BJ (cell line): ENCODE measurements at regions not wholly inside any gene's neighbourhood (a gene's known extent, or its start where the extent isn't known, plus 50 kb on each side); places are given as distances from the start of the nearest gene placed in this dataset.

Source experiments
- CTCF ChIA-PET: fragments of 350-600 bp; formaldehyde crosslinking; extraction: SDS; loops from one replicate; lab custom pipeline; 2021; ENCODE audit warnings: antibody characterized with exemption, inconsistent platforms; lab: Yijun Ruan, JAX
- POLR2A ChIA-PET: fragments of 300-600 bp; sonication (Branson Sonifier 250); formaldehyde crosslinking; extraction: SDS; loops from one replicate; lab custom pipeline; 2021; ENCODE audit warnings: antibody characterized with exemption; lab: Charles Lee
- DNase-seq: peaks from one replicate; pipeline ENCODE4 v3.0.0-alpha.2; 2011; ENCODE audit warnings: low read depth
- H3K27me3 ChIP-seq: 2 replicates; pipeline ENCODE4 v1.6.0; 2011; ENCODE audit warnings: low read length; ENCODE audit not compliant: control insufficient read depth, insufficient read depth
- H3K36me3 ChIP-seq: 2 replicates; pipeline ENCODE4 v1.5.1; 2011; ENCODE audit warnings: low read length; ENCODE audit not compliant: control insufficient read depth, insufficient read depth
- H3K4me3 ChIP-seq: 2 replicates; pipeline ENCODE4 v1.5.1; 2011; ENCODE audit warnings: low read depth, mild to moderate bottlenecking, control low read depth, low read length
- TF ChIP-seq, protein P1 (sequence below): IDR thresholded peaks from 2 replicates; pipeline ENCODE4 v1.5.1; 2011; ENCODE audit warnings: low read depth, mild to moderate bottlenecking, control low read depth, inconsistent platforms, low read length, moderate library complexity; ENCODE audit not compliant: insufficient read depth

DNA sequence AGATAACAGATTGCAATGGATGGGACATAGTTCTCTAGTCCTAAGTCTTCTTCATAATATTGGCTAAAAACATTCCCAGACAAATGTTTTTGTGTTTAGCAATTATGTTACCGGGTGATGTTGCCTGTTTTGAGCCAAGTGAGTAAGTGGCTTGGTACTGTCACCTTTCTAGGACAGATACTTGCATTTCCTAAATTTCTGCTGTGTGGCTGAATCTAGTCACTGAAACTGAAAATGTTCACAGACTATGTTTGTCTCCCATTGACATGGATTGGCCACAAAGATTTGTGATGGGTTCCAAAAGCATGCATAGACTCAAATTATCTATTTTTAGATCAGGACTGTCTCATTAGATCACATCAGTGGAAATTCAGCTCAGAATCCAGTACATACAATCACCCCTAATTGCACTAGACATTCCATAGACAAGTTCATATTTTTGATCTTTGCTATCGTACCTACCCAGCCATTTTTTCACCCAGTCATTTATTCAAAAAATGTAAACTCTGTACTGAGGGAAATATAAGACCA is 1222.1 kb upstream of the AUTS2 start:
- ChIA-PET POLR2A (no interaction called here), CTCF (no interaction called here)
- DNase-seq = no peak
- Histone ChIP-seq H3K27me3 (no peaks in the 10 kb centered on the region), H3K36me3 (no peaks in the 10 kb centered on the region), H3K4me3 (no peak overlapping the region)
- TF ChIP-seq, protein P1, sequence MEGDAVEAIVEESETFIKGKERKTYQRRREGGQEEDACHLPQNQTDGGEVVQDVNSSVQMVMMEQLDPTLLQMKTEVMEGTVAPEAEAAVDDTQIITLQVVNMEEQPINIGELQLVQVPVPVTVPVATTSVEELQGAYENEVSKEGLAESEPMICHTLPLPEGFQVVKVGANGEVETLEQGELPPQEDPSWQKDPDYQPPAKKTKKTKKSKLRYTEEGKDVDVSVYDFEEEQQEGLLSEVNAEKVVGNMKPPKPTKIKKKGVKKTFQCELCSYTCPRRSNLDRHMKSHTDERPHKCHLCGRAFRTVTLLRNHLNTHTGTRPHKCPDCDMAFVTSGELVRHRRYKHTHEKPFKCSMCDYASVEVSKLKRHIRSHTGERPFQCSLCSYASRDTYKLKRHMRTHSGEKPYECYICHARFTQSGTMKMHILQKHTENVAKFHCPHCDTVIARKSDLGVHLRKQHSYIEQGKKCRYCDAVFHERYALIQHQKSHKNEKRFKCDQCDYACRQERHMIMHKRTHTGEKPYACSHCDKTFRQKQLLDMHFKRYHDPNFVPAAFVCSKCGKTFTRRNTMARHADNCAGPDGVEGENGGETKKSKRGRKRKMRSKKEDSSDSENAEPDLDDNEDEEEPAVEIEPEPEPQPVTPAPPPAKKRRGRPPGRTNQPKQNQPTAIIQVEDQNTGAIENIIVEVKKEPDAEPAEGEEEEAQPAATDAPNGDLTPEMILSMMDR = no peak

DNA sequence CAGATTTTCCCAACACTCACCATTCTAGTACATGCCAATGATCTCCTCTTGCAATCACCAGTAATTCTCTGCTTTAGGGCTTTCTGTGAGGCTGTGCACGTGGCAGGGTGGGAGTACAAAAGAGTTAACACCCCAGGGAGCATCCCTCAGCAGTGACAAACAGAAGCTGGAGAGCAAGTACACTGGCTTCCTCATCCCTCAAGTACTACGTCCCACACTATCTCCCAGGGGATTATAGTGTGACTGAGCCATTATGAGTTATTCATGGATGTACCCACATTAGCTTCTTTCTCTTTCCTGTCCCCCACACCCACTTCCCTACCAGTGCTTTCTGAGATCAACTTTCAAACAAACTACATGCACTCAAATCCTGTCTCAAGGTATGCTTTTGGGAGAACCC is 1216.5 kb upstream of the AUTS2 start:
- TF ChIP-seq, protein P1 = no peak
- H3K4me3 ChIP-seq = no peak overlapping the region
- H3K27me3 ChIP-seq = no peaks in the 10 kb centered on the region
- ChIA-PET POLR2A (no interaction called here), CTCF (no interaction called here)
- no peak for DNase-seq
- no peaks in the 10 kb centered on the region for H3K36me3 ChIP-seq

GRCh38 chr7:68384581-68384980 is 1213.7 kb upstream of the AUTS2 start:
- CTCF ChIA-PET = no interaction called here
- DNase-seq = no peak
- Histone ChIP-seq H3K4me3 (no peak overlapping the region), H3K27me3 (no peaks in the 10 kb centered on the region), H3K36me3 (no peaks in the 10 kb centered on the region)
- POLR2A ChIA-PET = no interaction called here
- TF ChIP-seq, protein P1 = no peak

DNA sequence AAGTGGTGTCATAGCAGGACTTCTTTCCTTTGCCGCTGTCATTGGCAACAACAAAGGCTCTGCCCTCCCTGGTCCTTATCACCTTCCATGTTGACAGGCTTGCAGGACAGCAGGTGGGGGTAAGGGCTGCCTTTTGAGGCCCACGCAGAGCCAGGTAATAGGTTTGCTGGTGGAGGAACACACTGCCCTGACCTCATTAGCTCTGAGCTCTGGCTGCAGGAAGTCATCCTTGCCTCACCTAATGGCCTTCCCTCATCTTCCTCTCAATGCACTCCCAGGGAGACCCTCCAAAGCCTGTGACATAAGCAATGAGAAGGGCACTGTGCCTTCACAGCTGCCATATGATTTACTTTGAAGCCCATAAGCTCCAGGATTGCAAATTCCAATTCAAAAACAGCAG is 1205.2 kb upstream of the AUTS2 start:
- CTCF ChIA-PET = no interaction called here

GRCh38 chr7:68394131-68394530 is 1204.1 kb upstream of the AUTS2 start:
- H3K36me3 ChIP-seq = no peaks in the 10 kb centered on the region
- POLR2A ChIA-PET = no interaction called here
- no peak overlapping the region for H3K4me3 ChIP-seq
- CTCF ChIA-PET = no interaction called here
- DNase-seq = no peak
- TF ChIP-seq, protein P1 = no peak
- no peaks in the 10 kb centered on the region for H3K27me3 ChIP-seq

More for the DNA sequence above, 1205.2 kb upstream of the AUTS2 start:
- no peak for DNase-seq
- no peaks in the 10 kb centered on the region for H3K27me3 ChIP-seq
- H3K36me3 ChIP-seq = no peaks in the 10 kb centered on the region
- TF ChIP-seq, protein P1 = no peak
- no peak overlapping the region for H3K4me3 ChIP-seq
- POLR2A ChIA-PET = no interaction called here
